GM18861 (cell line): ENCODE measurements at regions not wholly inside any gene's neighbourhood (a gene's known extent, or its start where the extent isn't known, plus 50 kb on each side); places are given as distances from the start of the nearest gene placed in this dataset.
"Not testable (repeated sequence)": the region's sequence is repeated elsewhere in the genome, so short reads cannot be mapped to it uniquely, and the experiment has no call there.

ENCODE experiments used
- ATAC-seq: cut with Tn5 transposase; IDR thresholded peaks from one replicate; pipeline ENCODE4 v1.9.1; 2021; ENCODE audit not compliant: unreplicated experiment

DNA sequence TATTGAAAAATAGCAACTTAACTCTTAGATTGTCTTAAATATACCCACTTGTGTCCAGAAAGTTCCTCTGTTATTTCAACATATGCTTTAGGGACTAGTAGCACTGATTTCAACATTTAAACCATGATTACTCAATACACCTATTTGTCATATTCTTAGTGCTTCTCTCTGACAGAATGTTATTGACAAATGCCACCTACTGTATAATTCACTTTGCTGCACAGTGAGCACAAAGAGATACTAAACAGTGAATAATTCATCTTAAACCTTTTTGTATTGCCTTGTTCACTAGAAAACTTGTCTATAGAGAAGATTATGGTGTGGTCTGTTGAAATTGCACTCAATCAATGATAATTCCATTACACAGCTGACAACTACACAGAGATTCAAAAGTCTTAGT, 692.6 kb downstream of the PCDH17 start:
- no peak for ATAC-seq

DNA sequence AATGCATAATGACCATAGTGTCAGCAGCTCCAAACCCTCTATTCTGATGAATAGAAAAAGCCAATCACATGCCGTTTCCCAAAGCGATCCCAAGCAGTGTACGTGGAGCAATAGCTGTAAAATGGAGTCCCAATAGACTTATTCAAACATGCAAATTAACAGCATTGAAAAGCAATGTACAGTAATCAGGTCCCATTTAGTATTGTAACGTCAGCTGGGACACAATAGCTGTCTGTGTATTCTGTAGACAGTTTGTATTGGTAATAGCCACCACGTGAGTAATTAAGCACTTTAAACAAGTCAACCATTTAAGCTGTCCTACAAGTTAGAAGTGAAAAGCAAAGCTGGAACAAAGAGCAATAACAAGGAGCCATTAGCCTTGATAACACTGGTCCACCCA, 698.2 kb downstream of the PCDH17 start:
- ATAC-seq = no peak

DNA sequence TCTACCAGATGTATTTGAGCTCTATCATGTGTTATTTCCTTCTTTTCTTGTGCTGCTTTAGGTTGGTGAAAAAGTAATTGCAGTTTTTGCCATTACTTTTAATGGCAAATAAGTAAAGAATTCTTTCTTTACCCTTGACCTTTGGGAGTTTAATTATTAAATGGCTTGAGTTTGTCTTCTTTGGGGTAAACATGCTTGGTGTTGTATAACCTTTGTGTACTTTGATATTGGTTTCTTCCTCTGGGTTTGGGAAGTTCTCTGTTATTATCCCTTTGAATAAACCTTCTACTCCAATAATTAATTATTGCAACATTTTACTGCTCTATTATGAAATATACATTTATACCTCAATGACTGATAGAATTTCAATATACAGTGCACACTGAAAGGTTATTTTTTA, 709.4 kb downstream of the PCDH17 start:
- ATAC-seq = no peak

DNA sequence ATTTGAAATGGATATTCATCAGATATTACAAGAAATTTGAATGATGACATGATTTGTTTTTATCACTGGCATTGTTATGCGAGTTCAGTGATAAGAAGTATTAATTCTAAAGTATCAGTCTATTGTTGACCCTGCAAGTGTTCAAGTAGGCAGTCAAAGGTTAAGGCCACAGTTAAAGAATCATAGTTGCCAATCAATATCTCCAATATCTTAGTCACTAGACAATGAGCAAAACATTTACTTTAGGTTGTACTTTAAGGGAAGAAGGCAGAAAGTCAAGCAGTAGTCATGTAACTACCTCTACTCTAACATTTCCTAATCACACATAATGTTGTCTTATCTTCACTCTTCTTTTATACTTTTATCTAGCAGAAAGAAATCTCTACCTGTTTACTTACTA, 709.8 kb downstream of the PCDH17 start:
- no peak for ATAC-seq

DNA sequence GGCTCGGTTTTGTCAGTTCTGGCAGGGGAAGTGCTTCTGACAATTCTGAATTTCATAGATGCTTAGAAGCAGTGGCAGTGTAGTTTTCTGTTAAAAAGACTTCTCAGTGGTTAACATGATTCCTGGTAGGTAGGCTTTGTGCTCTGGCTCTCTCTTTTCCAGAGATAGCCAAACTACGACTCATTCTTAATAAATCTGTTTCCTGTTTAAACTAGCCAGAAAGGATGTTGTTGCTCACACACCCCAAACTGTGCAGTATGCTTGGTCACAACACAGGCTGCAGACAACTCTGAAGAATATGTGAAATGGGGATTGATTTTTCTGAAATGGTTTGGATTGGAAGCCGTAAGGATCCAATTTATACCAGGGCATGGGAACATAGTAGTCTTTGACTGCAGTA, 711.5 kb downstream of the PCDH17 start:
- ATAC-seq = no peak

DNA sequence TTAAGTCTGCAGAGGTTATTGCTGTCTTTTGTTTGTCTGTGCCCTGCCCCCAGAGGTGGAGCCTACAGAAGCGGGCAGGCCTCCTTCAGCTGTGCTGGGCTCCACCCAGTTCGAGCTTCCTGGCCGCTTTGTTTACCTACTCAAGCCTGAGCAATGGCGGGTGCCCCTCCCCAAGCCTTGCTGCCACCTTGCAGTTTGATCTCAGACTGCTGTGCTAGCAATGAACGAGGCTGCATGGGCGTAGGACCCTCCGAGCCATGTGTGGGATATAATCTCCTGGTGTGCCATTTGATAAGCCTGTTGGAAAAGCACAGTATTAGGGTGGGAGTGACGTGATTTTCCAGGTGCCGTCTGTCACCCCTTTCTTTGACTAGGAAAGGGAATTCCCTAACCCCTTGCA, 720.6 kb downstream of the PCDH17 start:
- not testable (repeated sequence) for ATAC-seq

DNA sequence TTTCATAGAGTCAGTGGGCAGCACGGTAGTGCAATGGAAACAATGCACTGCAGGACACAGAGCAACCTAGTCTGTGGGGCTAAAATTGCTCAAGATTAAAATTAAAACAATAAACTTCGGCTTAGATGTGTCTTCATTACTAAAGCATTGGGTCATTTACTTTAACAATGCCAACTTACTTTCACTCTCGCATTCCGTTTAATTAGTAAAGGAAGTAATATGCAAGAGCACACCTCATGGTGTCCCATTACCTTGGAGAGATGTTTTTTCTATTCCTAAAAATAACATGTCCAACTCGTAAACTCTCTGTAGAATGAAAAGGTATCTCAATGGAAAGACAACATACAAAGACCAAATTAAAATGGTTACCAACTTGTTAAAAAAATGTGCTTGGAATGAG, 738.4 kb downstream of the PCDH17 start:
- ATAC-seq = no peak

DNA sequence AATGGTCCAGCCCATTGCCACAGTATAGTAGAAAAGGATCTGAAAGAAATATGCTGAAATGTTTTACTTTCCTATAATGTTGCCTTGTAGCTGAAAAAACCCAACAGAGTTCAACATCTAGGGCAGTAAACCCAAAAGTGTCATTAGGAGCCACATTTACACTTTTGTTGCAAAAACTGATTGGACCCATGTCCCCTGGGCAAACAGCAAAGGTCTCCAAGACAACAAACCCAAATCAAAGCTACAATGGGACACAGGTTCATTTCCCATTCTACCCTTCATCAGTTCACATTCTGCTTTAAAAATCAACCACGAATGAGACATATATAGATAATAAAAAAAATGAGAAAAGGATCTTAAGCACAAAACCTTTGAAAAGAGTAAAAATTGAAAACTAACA, 744.8 kb downstream of the PCDH17 start:
- ATAC-seq = no peak

DNA sequence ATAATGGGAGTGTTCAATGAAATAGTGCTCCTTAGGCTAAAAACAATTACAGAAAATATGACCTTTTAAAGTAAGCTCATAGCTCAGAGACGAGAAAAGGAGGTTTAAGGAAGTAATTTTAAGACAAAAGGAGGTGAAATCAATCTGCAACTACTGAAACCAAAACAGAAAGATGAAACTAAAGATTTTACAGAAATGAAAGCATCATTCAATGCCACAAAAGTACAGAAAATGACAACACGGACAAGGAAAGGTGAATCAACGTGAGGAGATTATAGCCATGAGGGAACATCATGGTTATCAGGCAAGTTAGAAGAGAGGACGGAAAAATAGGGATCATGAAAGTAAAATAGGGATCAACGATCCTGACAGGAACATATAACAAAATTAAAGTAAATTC, 745.2 kb downstream of the PCDH17 start:
- ATAC-seq = no peak

DNA sequence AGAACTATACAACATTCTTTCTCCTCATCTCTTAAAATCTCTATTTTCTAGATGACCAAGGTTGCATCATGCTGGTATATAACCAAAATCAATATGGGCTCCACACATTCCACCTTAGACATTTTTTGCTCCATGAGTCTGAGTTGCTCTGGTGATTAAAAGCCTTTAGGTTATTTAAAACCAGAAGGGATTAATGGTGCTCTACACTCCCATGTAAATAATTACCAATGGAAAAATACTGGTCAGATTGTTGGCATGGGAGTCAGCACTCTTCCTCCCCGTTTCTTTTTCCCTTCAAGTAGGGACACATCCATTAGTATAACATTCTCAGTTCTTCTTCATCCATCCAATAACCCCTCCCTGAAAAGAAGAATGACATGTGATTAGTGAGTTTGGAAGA, 747.7 kb downstream of the PCDH17 start:
- no peak for ATAC-seq

DNA sequence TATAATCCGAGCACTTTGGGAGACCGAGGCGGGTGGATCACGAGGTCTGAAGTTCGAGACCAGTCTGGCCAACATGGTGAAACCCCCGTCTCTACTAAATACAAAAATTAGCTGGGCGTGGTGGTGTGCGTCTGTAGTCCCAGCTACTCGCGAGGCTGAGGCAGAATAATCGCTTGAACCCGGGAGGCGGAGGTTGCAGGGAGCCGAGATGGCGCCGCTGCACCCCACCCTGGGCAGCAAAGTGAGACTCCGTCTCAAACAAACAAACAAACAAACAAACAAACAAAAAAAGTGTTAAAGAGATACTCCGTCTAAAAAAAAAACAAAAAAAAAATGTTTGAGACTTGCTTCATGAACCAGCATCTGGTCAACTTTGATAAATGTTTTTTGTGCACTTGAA, 753.8 kb downstream of the PCDH17 start:
- not testable (repeated sequence) for ATAC-seq

DNA sequence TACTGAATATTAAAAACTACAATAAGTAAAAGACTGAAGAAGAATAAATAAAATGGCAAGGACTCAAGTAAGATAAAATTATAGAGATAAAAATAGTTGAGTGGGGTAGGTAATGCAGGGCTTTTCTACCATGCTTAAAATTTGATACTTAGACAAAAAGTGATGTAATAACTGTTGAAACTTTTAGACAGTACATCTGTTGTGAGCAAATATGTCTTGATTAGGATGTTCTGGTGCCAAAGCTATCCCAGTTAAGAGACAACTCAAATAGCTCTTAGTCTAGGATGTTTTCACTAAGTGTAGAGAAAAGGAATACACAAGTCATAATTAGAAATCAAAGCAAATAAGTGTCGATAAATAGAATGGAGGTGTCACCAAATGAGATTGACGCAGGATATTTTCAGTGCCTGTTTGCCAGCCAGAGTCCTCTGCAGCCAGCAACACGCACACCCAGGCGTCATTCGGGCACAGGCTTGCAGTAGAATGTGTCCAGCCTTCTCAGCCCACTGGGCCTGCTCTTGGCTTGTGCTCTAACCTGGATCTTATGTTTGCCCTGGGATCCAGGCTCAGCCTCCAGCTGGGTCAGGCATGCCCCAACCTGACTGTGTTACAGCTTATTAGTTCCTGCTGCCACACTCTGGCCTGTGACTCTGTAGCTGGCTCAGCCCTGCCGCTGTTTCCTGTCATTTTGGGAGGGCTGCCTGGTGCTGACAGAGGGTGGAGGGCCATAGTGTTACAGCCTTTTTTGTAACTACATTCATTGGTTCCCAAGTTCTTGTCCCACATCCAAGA, 766.2 kb downstream of the PCDH17 start:
- ATAC-seq = no peak

DNA sequence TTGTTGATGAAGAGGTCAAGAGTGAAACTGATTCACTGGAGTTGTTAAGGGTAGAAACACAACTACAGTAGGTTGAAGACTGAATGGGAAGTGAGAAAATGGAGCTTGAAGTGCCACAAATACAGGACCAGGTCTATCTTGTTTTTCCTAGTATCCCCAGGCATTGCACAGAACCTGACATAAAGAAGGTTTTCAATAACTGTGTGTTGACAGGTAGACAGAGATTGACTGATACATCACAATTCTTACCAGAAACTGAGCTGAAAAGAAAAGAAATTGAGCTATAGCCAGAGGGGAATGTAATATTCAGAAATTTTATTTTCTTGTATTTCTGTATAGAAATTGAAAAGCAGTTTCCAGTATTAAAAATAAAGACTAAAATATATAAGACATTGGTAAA, 767.7 kb downstream of the PCDH17 start:
- no peak for ATAC-seq

DNA sequence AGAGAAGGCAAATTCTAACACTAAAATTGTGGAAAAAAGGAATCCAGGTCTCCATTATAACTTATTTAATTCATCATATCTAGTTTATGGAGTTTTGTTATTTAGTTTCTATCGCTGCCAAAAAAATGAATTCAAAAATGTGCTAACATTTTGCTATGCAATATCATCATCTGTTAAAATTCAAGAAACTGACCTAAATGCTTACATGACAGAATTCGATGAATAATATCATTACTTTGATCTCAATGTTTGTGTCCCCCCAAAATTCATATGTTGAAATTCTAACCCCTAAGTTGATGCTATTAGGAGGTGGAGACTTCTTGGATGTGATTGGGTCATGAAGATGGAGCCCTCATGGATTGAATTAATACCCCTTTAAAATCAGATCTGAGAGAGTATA, 775.0 kb downstream of the PCDH17 start:
- no peak for ATAC-seq

DNA sequence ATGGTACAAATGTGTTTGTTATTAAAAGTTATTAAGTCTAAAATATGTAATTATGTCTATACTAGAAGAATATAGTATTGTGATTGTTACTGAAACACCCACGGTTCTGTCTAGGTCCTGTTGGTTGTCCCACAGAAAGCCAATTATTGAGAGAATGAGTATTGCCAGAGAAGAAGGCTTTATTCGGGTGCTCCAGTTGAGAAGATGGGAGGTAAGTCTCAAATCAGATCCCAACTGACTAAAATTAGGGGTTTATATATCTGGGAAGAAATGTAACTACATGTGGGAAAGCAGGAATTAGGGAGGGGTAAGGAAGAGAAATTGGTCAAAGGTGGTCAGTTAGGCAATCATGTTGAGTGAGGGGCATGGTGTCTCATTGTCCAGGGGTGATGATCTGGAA, 798.4 kb downstream of the PCDH17 start:
- ATAC-seq = no peak

DNA sequence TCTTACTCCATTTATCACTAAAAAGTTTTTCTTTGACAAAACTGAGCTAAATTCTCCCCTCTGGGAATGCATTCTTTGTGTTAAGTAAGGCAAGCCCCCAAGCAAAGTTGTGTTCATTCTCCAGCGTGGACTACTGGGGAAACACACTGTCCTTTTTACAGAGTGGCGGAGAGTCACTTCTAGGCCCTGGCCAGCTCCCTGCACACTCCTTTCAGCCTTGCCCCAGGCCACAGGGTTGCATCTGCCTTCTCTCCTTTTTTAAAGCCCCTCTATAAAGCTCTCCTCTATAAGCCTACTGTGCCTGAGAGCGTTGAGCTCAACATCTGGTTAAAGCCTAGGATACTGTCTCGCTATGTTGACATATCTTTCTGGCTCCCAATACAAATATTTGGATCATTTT, 803.4 kb downstream of the PCDH17 start:
- ATAC-seq = no peak

DNA sequence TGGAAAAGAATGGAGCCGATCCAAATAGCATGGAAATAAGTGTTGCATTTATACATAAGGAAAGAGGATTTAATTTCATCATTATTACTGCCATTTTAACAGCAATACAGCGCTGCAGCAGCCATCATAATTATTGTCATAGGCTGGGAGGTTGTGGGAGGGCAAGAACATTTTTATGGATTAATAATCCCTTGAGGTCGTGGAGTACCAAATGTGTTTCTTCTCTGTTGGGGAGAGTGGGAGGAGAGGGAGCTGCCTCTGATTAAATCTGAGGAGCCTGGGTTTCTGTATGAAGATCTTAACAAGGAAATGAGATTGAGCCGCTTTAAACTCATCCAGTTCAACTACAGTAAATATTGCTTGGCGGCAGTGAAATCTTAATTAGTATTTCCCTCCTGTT, 805.9 kb downstream of the PCDH17 start:
- no peak for ATAC-seq

DNA sequence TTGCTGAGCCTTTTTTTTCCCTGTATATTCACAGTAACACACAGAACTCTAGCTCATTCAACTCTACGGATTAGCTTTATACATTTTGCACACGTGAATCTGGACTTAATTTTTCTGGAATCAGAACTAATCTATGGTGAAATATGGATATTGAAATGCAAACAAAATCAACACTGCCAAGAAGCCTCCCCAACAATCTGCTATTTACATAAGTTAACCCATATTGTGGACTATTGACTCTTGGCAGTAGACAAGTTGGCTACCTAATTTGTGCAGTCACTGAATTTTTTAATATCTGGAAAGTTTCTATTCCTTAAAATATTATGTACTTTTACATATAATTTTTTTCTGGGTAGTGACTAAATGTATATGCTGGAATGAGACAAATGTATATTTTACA, 815.4 kb downstream of the PCDH17 start:
- no peak for ATAC-seq

DNA sequence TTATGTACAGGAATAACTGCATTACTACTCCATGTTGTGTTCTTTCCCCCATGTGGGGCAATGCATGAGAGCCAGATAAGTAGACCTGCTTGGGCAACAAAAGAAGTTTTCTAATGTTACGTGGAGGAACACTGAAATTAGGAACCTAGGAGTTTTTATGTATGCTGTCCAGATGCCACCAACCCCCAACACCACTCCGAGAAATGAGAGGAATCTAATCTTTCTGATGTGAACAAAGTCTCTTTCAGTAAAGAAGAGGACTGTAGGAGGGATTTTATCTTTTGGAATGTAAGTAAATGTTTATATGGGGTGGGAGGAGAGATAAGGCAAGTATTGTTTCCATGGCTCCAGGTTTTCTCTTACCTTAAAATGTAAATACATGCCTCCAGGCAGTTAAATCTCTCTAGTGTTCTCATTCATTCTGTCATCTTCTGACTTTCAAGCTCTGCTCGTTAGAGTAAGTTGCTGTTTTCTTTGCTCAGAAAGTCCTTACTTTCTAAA, 820.6 kb downstream of the PCDH17 start:
- ATAC-seq = no peak

DNA sequence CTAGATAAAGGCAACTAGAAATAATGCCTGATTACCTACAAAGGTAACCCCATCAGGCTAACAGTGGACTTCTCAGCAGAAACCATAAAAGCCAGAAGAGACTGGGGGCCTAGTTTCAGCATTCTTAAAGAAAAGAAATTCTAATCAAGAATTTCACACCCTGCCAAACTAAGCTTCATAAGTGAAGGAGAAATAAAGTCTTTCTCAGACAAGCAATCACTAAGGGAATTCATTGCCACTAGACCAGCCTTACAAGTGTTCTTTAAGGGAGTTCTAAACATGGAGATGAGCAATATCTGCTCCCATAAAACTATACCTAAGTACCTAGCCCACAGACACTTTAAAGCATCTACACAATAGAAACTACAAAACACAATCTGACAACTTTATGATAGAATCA, 823.5 kb downstream of the PCDH17 start:
- ATAC-seq = no peak

DNA sequence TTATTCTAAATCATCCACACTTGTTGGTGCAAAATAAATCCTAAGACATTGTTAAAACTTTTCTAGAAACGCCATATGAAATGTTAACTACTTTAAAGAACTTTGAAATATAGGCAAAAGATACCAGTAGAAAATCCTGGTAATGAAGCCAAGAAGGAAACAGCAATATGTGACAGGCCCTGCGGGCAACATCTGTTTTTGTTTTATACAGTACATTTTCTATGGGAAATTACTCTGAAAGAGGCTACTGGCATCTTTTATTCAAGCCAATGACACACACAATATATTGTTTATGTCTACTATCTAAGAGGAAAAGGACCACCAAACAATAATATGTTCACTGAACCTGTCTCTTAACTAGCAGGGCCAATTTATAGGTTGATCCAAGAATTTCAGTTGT, 829.7 kb downstream of the PCDH17 start:
- no peak for ATAC-seq

DNA sequence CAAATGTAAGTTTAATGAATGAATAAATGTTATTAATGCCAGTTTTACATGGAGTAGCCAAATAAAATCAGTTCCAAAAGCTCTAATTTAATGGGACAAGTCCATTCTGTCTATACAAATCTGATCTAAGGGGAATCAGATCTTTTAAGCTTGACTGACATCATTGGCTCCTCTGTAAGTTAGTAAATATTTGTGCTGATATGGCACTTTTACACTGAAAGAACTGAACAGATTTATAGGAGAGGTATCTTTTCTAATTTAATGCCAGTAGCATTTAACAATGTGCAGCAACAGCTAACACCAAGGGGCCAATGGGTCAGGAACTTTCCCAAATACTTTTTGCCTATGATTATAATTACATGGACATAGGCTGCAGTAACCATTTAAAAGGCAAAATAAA, 832.3 kb downstream of the PCDH17 start:
- no peak for ATAC-seq

DNA sequence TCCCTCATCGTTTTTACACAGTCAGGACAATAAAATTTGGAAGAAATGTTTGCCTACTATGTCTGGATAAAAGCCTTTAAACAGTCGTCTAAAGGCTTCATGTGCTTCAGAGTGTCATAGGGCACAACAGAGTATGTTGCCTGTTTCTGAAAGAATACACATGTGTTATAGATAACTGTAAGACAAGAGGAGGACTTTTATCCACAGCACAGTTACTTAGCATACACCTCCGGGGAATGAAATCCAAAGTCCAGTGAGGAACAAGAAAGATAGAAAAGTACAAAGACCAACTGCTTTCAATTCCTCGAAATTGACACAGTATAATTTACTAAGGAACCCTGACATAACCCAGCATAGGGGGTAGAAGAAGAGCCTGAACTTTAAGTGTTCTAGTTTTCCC, 835.6 kb downstream of the PCDH17 start:
- no peak for ATAC-seq
